WERI-Rb-1 (cell line): ENCODE measurements at regions not wholly inside any gene's neighbourhood (a gene's known extent, or its start where the extent isn't known, plus 50 kb on each side); places are given as distances from the start of the nearest gene placed in this dataset.

Experiments
- DNase-seq: peaks from one replicate; pipeline ENCODE4 v3.0.0-alpha.2; 2020
- H3K27ac ChIP-seq: fragments of 250-450 bp; sonication (Bioruptor Pico); 2 replicates; pipeline ENCODE4 v1.5.1; 2020; ENCODE audit warnings: mild to moderate bottlenecking, moderate library complexity
- H3K27me3 ChIP-seq: fragments of 250-450 bp; sonication (Bioruptor Pico); 2 replicates; pipeline ENCODE4 v1.5.1; 2021; ENCODE audit warnings: mild to moderate bottlenecking, low read depth, moderate library complexity; ENCODE audit not compliant: insufficient read depth, severe bottlenecking
- H3K36me3 ChIP-seq: fragments of 250-450 bp; sonication (Bioruptor Pico); 2 replicates; pipeline ENCODE4 v1.5.1; 2020; ENCODE audit warnings: mild to moderate bottlenecking, moderate library complexity
- H3K4me3 ChIP-seq: 2 replicates; pipeline ENCODE4 v1.5.1; 2011; ENCODE audit warnings: low read depth, mild to moderate bottlenecking, control low read depth, low read length
- H3K9me3 ChIP-seq: fragments of 250-450 bp; sonication (Bioruptor Pico); 2 replicates; pipeline ENCODE4 v1.5.1; 2021; ENCODE audit warnings: mild to moderate bottlenecking, moderate library complexity; ENCODE audit not compliant: severe bottlenecking
- TF ChIP-seq, protein P1 (sequence below): IDR thresholded peaks from 2 replicates; pipeline ENCODE4 v1.5.1; 2011; ENCODE audit warnings: low read depth, mild to moderate bottlenecking, control low read depth, inconsistent platforms, low read length

DNA sequence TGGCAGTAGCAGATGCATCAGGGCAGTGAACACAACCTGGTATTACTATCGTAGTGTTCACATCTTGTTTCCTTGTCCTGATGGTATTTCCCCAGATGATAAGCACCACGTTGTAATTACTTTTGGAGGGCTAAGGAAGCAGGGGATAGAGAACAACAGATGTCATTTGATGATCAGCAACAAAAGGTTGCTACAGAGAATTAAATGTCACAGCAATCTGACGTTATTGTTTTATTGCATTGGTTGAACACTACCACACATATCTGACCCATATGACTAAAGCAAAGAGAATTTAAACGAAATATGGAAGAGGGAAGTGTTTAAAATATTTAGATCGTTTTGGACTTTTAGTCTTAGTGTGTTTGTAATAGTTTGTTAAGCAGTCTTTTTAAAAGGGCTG is 408.3 kb downstream of the SH3GL2 start:
- Histone ChIP-seq H3K4me3 (no peak overlapping the region), H3K27me3 (no peaks in the 10 kb centered on the region), H3K9me3 (no peaks in the 10 kb centered on the region), H3K36me3 (no peaks in the 10 kb centered on the region), H3K27ac (no peak overlapping the region)
- TF ChIP-seq, protein P1, sequence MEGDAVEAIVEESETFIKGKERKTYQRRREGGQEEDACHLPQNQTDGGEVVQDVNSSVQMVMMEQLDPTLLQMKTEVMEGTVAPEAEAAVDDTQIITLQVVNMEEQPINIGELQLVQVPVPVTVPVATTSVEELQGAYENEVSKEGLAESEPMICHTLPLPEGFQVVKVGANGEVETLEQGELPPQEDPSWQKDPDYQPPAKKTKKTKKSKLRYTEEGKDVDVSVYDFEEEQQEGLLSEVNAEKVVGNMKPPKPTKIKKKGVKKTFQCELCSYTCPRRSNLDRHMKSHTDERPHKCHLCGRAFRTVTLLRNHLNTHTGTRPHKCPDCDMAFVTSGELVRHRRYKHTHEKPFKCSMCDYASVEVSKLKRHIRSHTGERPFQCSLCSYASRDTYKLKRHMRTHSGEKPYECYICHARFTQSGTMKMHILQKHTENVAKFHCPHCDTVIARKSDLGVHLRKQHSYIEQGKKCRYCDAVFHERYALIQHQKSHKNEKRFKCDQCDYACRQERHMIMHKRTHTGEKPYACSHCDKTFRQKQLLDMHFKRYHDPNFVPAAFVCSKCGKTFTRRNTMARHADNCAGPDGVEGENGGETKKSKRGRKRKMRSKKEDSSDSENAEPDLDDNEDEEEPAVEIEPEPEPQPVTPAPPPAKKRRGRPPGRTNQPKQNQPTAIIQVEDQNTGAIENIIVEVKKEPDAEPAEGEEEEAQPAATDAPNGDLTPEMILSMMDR, result no peak
- DNase-seq, result no peak

DNA sequence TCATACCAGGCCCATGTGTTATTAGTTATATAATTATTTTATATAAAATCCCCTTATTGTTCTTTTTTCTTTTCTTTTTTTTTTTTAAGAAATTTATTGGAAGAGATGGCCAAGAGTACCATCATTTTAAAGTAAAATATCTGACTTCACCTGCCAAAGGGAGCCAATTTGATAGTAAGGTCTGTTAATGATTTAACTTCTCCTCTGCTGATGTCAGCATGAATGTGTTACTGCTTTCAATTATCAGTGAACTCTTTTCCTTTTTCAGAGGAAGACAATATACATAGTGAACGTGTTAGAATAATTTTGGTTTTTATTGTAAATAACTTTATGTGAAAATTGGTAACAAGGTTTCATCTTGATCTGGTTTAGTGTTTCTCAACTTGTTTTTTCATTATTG is 409.6 kb downstream of the SH3GL2 start:
- Histone ChIP-seq H3K36me3 (no peaks in the 10 kb centered on the region), H3K4me3 (no peak overlapping the region), H3K27ac (no peak overlapping the region), H3K27me3 (no peaks in the 10 kb centered on the region), H3K9me3 (no peaks in the 10 kb centered on the region)
- TF ChIP-seq, protein P1, result no peak
- DNase-seq, result no peak

DNA sequence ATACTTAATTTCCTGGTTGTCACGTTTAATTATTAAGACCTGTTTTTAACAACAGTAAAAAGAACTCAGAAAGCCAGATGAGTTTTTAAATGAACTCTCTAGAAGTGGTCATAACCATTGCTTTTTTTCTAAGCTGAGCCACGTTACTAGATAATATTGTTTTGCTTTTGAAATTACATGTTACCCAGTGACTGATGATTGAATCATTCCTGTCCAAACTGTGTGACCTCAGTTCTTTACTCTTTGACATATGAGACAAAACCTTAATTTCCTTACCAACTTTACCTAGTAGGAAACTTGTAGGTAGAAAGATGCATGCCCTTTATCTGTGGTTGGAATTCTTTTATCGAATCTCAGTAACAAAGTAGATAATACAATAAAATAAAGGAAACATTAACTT is 411.7 kb downstream of the SH3GL2 start:
- Histone ChIP-seq H3K27ac (no peak overlapping the region), H3K9me3 (no peaks in the 10 kb centered on the region), H3K36me3 (no peaks in the 10 kb centered on the region), H3K4me3 (no peak overlapping the region), H3K27me3 (no peaks in the 10 kb centered on the region)
- no peak for DNase-seq
- TF ChIP-seq, protein P1, result no peak

DNA sequence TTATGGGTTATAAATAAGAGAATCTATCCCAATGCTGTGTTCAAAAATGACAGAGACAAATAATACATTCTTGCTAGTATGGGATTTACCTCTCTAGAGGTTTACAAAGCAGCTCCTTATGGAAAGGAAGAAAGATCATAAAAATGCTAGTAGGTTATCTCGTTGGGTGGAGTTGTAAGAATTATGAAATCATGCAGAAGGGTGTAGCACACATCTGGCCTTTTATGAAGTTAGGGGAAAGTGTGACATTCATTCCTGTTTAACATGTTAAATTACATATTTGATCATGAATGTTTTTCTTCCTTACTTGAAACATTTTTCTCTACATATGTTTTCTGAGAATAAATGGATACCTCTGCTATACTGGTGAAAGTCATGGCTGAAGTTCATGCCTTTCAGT is 414.2 kb downstream of the SH3GL2 start:
- no peak for DNase-seq
- TF ChIP-seq, protein P1, result no peak
- Histone ChIP-seq H3K4me3 (no peak overlapping the region), H3K9me3 (no peaks in the 10 kb centered on the region), H3K27me3 (no peaks in the 10 kb centered on the region), H3K27ac (no peak overlapping the region), H3K36me3 (no peaks in the 10 kb centered on the region)

DNA sequence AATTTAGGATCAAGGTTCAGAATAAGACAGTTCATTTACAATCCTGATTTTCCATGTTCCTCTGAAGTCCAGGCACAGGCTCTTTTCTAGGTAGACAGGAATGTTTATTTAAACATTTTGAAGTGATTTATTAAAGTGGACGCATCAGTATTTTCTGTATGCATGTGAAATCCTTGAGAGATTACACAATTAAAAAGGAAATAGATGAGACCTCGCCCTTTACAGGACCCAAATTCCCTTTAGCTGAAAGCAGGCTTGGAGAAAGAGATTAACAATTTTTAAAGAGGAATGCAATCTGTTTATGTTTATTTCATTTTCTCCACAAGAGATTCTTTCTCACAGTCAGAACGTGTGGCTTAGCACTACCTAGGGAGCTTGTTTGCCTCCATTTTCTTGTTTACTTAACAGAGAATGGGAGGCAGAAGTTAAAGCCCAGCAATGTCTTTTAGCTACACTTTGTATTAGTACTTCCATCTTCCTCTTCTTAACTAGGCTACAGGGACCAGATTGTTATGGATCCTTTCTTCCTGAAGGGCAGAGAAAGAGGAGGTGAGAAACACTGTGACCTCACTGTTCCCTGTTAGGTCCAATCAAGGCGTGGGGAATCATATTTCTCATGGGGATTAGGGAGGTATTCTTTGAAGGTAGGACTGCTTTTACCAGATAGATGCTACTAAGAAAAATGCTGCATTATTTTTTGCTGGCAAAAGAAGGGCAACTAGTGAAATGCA is 416.0 kb downstream of the SH3GL2 start:
- H3K27me3 ChIP-seq, result no peaks in the 10 kb centered on the region
- no peak overlapping the region for H3K4me3 ChIP-seq
- no peaks in the 10 kb centered on the region for H3K9me3 ChIP-seq
- TF ChIP-seq, protein P1, result no peak
- no peak overlapping the region for H3K27ac ChIP-seq
- DNase-seq, result no peak
- H3K36me3 ChIP-seq, result no peaks in the 10 kb centered on the region

DNA sequence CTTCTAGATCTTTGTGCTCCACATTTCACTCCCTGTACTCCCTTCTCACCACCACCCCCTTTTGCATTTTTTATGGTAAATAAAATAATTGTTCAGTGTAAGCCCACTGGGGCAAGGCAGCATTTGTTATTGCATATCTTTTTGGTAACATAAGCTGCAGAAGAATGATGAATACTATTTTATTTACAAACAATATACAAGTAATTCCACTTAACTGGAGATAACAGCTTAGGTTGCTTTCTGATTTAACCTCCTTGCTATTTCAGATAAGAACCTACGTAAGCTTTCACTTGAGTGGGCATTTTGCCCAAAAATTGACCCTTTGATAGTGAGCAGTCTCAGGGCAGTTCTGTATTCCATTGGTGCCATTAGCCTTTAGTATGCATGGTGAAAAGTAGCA is 417.9 kb downstream of the SH3GL2 start:
- no peaks in the 10 kb centered on the region for H3K27me3 ChIP-seq
- H3K4me3 ChIP-seq, result no peak overlapping the region
- no peak for DNase-seq
- H3K36me3 ChIP-seq, result no peaks in the 10 kb centered on the region
- TF ChIP-seq, protein P1, result no peak
- H3K27ac ChIP-seq, result no peak overlapping the region
- H3K9me3 ChIP-seq, result no peaks in the 10 kb centered on the region
